Activated naive CD4-positive, alpha-beta T cell treated with anti-CD3 and anti-CD28 coated beads for 36 hours (primary cell): ENCODE measurements at regions not wholly inside any gene's neighbourhood (a gene's known extent, or its start where the extent isn't known, plus 50 kb on each side); places are given as distances from the start of the nearest gene placed in this dataset.
"Not testable (repeated sequence)": the region's sequence is repeated elsewhere in the genome, so short reads cannot be mapped to it uniquely, and the experiment has no call there.

ENCODE experiments used
- CTCF ChIA-PET: fragments of 350-600 bp; sonication (Branson Sonifier 250); formaldehyde crosslinking; loops from one replicate; lab custom pipeline; 2021; ENCODE audit warnings: antibody characterized with exemption; lab: Charles Lee
- DNase-seq: peaks from one replicate; pipeline ENCODE4 v3.0.0-alpha.2; 2020
- H3K27ac Mint-ChIP-seq: one replicate; pipeline ENCODE4 v1.8.0; 2021; ENCODE audit warnings: mild to moderate bottlenecking, mixed read lengths
- H3K27me3 Mint-ChIP-seq: one replicate; pipeline ENCODE4 v1.8.0; 2021; ENCODE audit warnings: low read depth, mixed read lengths
- H3K36me3 Mint-ChIP-seq: one replicate; pipeline ENCODE4 v1.8.0; 2021; ENCODE audit warnings: low read depth, mixed read lengths
- H3K4me1 Mint-ChIP-seq: one replicate; pipeline ENCODE4 v1.8.0; 2021; ENCODE audit warnings: low read depth, mixed read lengths
- H3K4me3 Mint-ChIP-seq: one replicate; pipeline ENCODE4 v1.8.0; 2021; ENCODE audit warnings: mild to moderate bottlenecking, moderate library complexity, mixed read lengths
- H3K9me3 Mint-ChIP-seq: one replicate; pipeline ENCODE4 v1.8.0; 2021; ENCODE audit warnings: mixed read lengths
- intact Hi-C: fragments of 100-400 bp; cut with micrococcal nuclease; formaldehyde crosslinking; loops from one replicate; pipeline ENCODE4 v1.15.1; 2023

- CTCF ChIA-PET, result interaction anchor here (0.8 kb wide), 1 partner anchor 8 kb away, joined by 3 read pairs; no protein-coding TSS in a partner anchor
- intact Hi-C loops, result no loop called here
- H3K27me3 Mint-ChIP-seq, result no peaks in the 10 kb centered on the region
- H3K27ac Mint-ChIP-seq, result no peak overlapping the region
- H3K4me1 Mint-ChIP-seq, result no peaks in the 10 kb centered on the region
- no peaks in the 10 kb centered on the region for H3K9me3 Mint-ChIP-seq
- no peak overlapping the region for H3K4me3 Mint-ChIP-seq
- H3K36me3 Mint-ChIP-seq, result no peaks in the 10 kb centered on the region
- DNase-seq, result no peak
These were observed 201.1 kb upstream of the GLRA1 start for GRCh38 chr5:152125661-152126205.

- Mint-ChIP-seq H3K27me3 (no peaks in the 10 kb centered on the region), H3K36me3 (no peaks in the 10 kb centered on the region), H3K27ac (no peak overlapping the region), H3K4me1 (no peaks in the 10 kb centered on the region), H3K4me3 (no peak overlapping the region), H3K9me3 (no peaks in the 10 kb centered on the region)
- no peak for DNase-seq
- intact Hi-C loops, result no loop called here
- CTCF ChIA-PET, result no interaction called here
These were observed 199.9 kb upstream of the GLRA1 start for GRCh38 chr5:152124409-152125041.

- Mint-ChIP-seq H3K4me1 (no peaks in the 10 kb centered on the region), H3K4me3 (no peak overlapping the region), H3K27ac (no peak overlapping the region), H3K36me3 (no peaks in the 10 kb centered on the region), H3K27me3 (peaks cover 6% of the 10 kb centered on the region), H3K9me3 (peaks cover 6% of the 10 kb centered on the region)
- no peak for DNase-seq
- CTCF ChIA-PET, result no interaction called here
- intact Hi-C loops, result no loop called here
These were observed 194.2 kb upstream of the GLRA1 start for GRCh38 chr5:152118676-152119470.

GRCh38 chr5:152116934-152117333, 192.3 kb upstream of the GLRA1 start:
- peaks cover 6% of the 10 kb centered on the region for H3K9me3 Mint-ChIP-seq
- no peak overlapping the region for H3K4me3 Mint-ChIP-seq
- H3K27me3 Mint-ChIP-seq, result peaks cover 6% of the 10 kb centered on the region
- no peaks in the 10 kb centered on the region for H3K36me3 Mint-ChIP-seq
- H3K4me1 Mint-ChIP-seq, result peaks cover 4% of the 10 kb centered on the region
- intact Hi-C loops, result no loop called here
- DNase-seq, result no peak
- CTCF ChIA-PET, result no interaction called here
- H3K27ac Mint-ChIP-seq, result no peak overlapping the region

GRCh38 chr5:152113401-152113800, 188.8 kb upstream of the GLRA1 start:
- peaks cover 6% of the 10 kb centered on the region for H3K27me3 Mint-ChIP-seq
- H3K27ac Mint-ChIP-seq, result no peak overlapping the region
- peaks cover 6% of the 10 kb centered on the region for H3K9me3 Mint-ChIP-seq
- CTCF ChIA-PET, result no interaction called here
- peaks cover 4% of the 10 kb centered on the region for H3K4me1 Mint-ChIP-seq
- H3K36me3 Mint-ChIP-seq, result no peaks in the 10 kb centered on the region
- intact Hi-C loops, result loop anchor here (1.0 to 5.0 kb wide), 2 partner anchors 16 to 86 kb away; no protein-coding TSS in a partner anchor
- H3K4me3 Mint-ChIP-seq, result no peak overlapping the region
- DNase-seq, result peak; percentile 68

GRCh38 chr5:152107220-152107619, 182.6 kb upstream of the GLRA1 start:
- Mint-ChIP-seq H3K27ac (no peak overlapping the region), H3K36me3 (peaks cover 1% of the 10 kb centered on the region), H3K9me3 (peaks cover 15% of the 10 kb centered on the region), H3K4me1 (peaks cover 2% of the 10 kb centered on the region), H3K27me3 (no peaks in the 10 kb centered on the region), H3K4me3 (no peak overlapping the region)
- no peak for DNase-seq
- intact Hi-C loops, result no loop called here
- CTCF ChIA-PET, result no interaction called here

GRCh38 chr5:152106571-152106970, 181.9 kb upstream of the GLRA1 start:
- CTCF ChIA-PET, result no interaction called here
- intact Hi-C loops, result no loop called here
- H3K27me3 Mint-ChIP-seq, result no peaks in the 10 kb centered on the region

GRCh38 chr5:152105085-152105484, 180.4 kb upstream of the GLRA1 start:
- no peak overlapping the region for H3K27ac Mint-ChIP-seq
- peaks cover 16% of the 10 kb centered on the region for H3K9me3 Mint-ChIP-seq
- CTCF ChIA-PET, result no interaction called here
- intact Hi-C loops, result no loop called here
- peaks cover 1% of the 10 kb centered on the region for H3K36me3 Mint-ChIP-seq
- peaks cover 2% of the 10 kb centered on the region for H3K4me1 Mint-ChIP-seq
- H3K27me3 Mint-ChIP-seq, result no peaks in the 10 kb centered on the region
- DNase-seq, result no peak
- H3K4me3 Mint-ChIP-seq, result no peak overlapping the region

More at GRCh38 chr5:152106571-152106970, 181.9 kb upstream of the GLRA1 start:
- peaks cover 2% of the 10 kb centered on the region for H3K4me1 Mint-ChIP-seq
- peaks cover 1% of the 10 kb centered on the region for H3K36me3 Mint-ChIP-seq
- no peak overlapping the region for H3K27ac Mint-ChIP-seq
- DNase-seq, result no peak
- H3K4me3 Mint-ChIP-seq, result no peak overlapping the region
- peaks cover 16% of the 10 kb centered on the region for H3K9me3 Mint-ChIP-seq

- no peaks in the 10 kb centered on the region for H3K27me3 Mint-ChIP-seq
These were observed 179.6 kb upstream of the GLRA1 start for GRCh38 chr5:152104211-152104610.

GRCh38 chr5:152102908-152103307, 178.3 kb upstream of the GLRA1 start:
- H3K36me3 Mint-ChIP-seq, CTCF ChIA-PET, H3K4me1 Mint-ChIP-seq, H3K4me3 Mint-ChIP-seq, H3K27me3 Mint-ChIP-seq, intact Hi-C loops: not testable (repeated sequence)
- DNase-seq, result peak; percentile 11
- peak overlapping the region; percentile 20 for H3K27ac Mint-ChIP-seq
- H3K9me3 Mint-ChIP-seq, result peaks cover 16% of the 10 kb centered on the region

More at GRCh38 chr5:152104211-152104610, 179.6 kb upstream of the GLRA1 start:
- DNase-seq, result no peak
- H3K27ac Mint-ChIP-seq, result no peak overlapping the region
- peaks cover 16% of the 10 kb centered on the region for H3K9me3 Mint-ChIP-seq
- H3K36me3 Mint-ChIP-seq, result peaks cover 1% of the 10 kb centered on the region
- H3K4me3 Mint-ChIP-seq, result no peak overlapping the region
- peaks cover 2% of the 10 kb centered on the region for H3K4me1 Mint-ChIP-seq
- intact Hi-C loops, result no loop called here
- CTCF ChIA-PET, result no interaction called here

- Mint-ChIP-seq H3K36me3 (peaks cover 1% of the 10 kb centered on the region), H3K27me3 (no peaks in the 10 kb centered on the region), H3K4me1 (peaks cover 8% of the 10 kb centered on the region), H3K9me3 (peaks cover 16% of the 10 kb centered on the region), H3K27ac (no peak overlapping the region), H3K4me3 (no peak overlapping the region)
- CTCF ChIA-PET, result no interaction called here
- intact Hi-C loops, result no loop called here
- DNase-seq, result no peak
These were observed 177.4 kb upstream of the GLRA1 start for GRCh38 chr5:152102057-152102456.

GRCh38 chr5:152100462-152100861, 175.8 kb upstream of the GLRA1 start:
- Mint-ChIP-seq H3K4me3 (no peak overlapping the region), H3K27ac (no peak overlapping the region), H3K9me3 (peaks cover 16% of the 10 kb centered on the region), H3K27me3 (no peaks in the 10 kb centered on the region), H3K36me3 (peaks cover 1% of the 10 kb centered on the region), H3K4me1 (peaks cover 10% of the 10 kb centered on the region)
- CTCF ChIA-PET, result no interaction called here
- no peak for DNase-seq
- intact Hi-C loops, result no loop called here
